ENCODE measurements at regions not wholly inside any gene's neighbourhood (a gene's known extent, or its start where the extent isn't known, plus 50 kb on each side); places are given as distances from the start of the nearest gene placed in this dataset.
"Not testable (repeated sequence)": the region's sequence is repeated elsewhere in the genome, so short reads cannot be mapped to it uniquely, and the experiment has no call there.

DNA sequence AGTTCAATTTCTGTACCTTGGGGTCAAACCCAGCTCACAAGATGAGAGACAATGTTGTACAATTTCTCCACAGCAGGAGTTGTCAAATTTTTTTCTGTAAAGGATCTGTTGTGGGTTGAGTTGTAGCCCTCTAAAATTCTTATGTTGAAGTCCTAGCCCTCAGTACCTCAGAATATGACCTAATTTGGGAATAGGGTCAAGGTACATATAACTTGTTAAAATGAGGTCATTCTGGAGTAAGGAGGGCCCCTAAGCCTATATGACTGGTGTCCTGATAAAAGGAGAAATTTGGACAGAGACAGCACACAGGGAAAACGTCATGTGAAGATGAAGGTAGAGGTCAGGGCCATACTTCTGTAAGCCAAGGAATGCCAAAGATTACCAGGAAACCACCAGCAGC, 264.9 kb downstream of the TTC8 start:
- FAIRE-seq (no peak), DNase-seq (ENCODE audit: insufficient read length, low spot score) (no peak)
- no peak for TF ChIP-seq POLR2A (IDR thresholded peaks at IDR 0.05; ENCODE audit: low read depth, low read length)

DNA sequence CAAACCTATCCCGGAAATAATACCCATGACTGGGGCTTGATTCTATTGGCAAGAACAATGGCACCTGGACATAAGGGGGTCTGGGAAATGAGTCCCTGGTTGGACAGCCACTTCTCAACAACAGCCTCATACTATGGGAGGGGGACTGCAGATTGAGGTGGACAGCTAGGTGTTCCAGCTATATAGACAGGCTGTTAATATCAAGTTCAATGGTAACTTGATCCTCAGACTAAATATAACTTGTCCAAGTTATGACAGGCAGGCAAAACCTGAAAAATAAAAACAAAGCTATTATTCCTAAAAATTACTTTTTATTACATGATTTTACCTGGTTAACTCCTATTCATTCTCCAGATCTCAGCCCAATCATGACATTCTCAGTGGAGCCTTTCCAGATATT, 267.3 kb downstream of the TTC8 start:
- TF ChIP-seq POLR2A (IDR thresholded peaks at IDR 0.05; ENCODE audit: low read depth, low read length) = no peak
- DNase-seq (ENCODE audit: insufficient read length, low spot score) = no peak
- no peak for FAIRE-seq

DNA sequence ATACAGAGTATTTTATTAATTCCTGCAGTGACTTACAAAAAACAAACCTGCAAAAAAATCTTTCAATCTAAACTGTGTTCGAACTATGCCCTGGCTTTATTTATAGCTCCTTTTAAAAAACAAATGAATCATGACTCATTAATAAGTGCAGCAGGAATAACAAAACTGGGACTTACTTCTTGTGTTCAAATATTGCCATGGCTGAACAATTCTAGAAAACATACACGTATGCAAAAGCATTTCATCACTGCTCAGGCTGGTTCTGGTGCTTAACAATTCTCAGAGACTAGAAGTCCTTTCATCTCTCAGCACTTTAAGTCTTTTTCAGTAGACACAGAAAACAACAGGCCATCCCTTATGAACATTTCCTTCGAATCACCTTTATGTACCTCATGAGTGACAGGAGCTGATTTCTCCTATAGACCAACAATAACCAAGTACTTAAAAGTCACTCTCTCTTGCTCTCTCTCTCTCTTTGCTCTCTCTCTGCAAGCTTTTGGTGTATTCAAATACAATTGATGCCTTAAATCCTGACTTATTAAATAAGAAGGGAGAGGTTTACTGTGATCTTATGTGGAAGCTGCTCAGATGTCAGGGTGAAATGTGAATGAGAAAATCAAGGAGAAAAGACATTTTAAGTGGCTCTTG, 268.8 kb downstream of the TTC8 start:
- TF ChIP-seq POLR2A (IDR thresholded peaks at IDR 0.05; ENCODE audit: low read depth, low read length) = no peak
- FAIRE-seq (no peak), DNase-seq (ENCODE audit: insufficient read length, low spot score) (no peak)

DNA sequence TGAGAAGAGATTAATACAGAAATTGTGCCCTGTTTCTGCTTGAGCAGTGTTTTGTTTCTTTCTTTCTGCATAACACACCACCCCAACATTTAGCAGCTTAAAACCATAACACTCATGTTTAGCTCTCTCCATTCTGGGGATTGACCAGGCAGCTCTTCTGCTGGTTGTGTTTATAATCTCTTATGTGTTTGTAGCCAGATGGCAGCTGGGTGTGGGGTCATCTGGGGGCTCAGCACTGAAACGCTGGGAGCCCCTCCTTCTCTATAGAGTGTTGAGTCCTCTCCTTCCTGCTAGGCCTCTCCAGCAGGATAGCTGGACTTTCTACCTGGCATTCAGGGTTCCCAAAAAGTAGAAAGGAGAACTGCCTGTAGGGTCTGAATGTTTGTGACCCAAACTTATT, 270.6 kb downstream of the TTC8 start:
- no peak for DNase-seq (ENCODE audit: insufficient read length, low spot score)
- FAIRE-seq = no peak
- TF ChIP-seq POLR2A (IDR thresholded peaks at IDR 0.05; ENCODE audit: low read depth, low read length) = no peak

DNA sequence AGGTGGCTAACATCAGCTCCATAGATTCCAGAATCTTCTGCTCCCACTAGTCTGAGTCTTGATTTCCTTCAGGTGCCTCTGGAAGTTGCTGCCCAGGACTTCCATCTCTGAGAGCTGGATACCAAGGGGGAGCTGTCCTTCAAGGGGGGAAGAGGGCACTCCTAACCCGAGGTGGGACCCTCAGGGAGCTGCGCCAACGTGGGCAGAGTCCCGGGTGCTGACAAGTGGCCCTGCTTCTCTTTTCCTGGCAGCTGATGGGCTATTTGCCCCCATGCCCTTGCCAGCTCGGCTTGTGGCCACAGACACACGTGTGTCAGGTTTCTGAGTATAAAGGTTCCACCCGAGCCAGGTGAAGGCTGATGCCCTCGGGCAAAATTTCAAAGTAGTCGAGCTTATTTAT, 272.5 kb downstream of the TTC8 start:
- DNase-seq (ENCODE audit: insufficient read length, low spot score) = no peak
- no peak for FAIRE-seq
- no peak for TF ChIP-seq POLR2A (IDR thresholded peaks at IDR 0.05; ENCODE audit: low read depth, low read length)

DNA sequence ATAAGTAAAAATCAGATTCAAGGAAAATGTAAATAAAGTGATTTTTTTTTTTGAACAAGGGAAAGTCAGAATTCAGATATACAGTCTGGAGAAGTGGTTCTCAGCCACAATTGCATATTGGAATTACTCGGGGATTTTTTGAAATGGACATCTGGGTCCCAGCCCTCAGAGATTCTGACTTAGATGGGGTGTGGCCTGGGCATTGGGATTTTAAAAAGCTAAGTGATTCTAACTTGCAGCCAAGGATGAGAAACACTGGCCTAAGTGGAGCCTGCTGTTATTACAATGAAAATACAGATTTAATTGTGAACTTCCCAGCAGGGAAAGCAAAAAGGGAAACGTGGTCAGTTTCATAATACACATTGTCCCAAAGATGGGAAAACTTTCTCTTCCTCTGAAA, 273.8 kb downstream of the TTC8 start:
- no peak for TF ChIP-seq POLR2A (IDR thresholded peaks at IDR 0.05; ENCODE audit: low read depth, low read length)
- no peak for FAIRE-seq
- DNase-seq (ENCODE audit: insufficient read length, low spot score) = no peak

DNA sequence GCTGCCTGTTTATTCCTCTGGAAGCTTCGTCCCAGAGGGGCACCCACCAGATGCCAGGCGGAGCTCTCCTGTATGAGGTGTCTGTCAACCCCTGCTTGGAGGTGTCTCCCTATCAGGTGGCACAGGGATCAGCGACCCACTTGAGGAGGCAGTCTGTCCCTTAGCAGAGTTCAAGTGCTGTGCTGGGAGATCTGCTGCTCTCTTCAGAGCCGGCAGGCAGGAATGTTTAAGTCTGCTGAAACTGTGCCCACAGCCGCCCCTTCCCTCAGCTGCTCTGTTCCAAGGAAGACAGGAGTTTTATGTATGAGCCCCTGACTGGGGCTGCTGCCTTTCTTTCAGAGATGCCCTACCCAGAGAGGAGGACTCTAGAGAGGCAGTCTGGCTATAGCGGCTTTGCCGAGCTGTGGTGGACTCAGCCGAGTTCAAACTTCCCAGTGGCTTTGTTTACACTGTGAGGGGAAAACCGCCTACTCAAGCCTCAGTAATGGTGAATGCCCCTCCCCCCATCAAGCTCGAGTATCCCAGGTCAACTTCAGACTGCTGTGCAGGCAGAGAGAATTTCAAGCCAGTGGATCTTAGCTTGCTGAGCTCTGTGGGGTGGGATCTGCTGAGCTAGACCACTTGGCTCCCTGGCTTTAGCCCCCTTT, 279.8 kb downstream of the TTC8 start:
- FAIRE-seq = not testable (repeated sequence)

DNA sequence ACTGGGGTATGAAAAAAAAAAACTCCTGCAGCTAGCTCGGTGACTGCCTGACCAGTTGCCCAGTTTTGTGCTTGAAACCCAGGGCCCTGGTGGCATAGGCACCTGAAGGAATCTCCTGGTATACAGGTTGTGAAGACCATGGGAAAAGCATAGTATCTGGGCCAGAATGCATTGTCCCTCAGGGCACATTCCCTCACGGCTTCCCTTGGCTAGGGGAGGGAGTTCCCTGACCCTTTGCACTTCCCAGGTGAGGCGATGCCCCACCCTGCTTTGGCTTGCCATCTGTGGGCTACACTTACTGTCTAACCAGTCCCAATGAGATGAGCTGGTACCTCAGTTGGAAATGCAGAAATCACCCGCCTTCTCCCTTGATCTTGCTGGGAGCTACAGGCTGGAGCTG, 280.4 kb downstream of the TTC8 start:
- DNase-seq (ENCODE audit: insufficient read length, low spot score); FAIRE-seq: not testable (repeated sequence)

More for the DNA sequence above, 279.8 kb downstream of the TTC8 start:
- DNase-seq (ENCODE audit: insufficient read length, low spot score) = not testable (repeated sequence)
